ENCODE measurements at regions not wholly inside any gene's neighbourhood (a gene's known extent, or its start where the extent isn't known, plus 50 kb on each side); places are given as distances from the start of the nearest gene placed in this dataset.

DNA sequence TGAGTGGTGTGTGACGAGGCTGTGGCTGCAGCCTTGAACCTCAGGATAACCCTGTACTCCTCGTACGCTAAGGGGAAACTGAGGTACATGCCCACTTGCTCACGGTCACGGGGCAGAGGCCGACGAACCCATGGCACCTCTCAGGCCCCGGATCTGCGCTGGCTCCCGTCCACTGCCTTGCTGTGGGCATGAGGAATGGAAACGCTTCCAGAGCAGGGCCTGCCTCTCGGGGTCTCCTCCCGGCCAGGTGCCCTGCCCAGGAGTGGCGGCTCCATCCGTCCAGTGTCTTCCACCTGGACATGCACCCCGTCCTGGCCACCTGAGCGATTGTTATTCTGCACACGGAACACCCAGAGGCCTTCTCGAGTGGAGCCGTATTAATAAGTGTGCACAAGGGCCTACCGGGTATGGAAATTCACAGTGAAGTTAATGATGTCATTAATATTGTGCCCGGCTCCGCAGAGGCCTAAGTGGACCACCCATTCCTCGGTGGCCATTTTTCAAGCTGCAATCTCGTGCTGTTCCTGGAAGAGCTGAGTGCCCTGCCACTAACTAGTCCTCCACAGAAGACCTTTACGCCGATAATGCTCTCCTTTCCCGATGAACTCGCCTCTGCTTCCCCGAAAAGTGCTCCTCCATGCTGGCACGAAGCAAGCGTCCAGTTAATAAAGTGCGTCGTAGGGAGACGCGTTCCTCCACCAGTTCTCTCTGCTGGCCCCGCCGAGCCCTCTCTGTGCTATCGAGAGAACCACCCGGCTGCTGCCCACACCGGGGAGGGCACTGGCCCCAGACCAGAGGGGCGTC, 927.9 kb downstream of the BRD1 start:
- dilution Hi-C loops (cut with HindIII; ENCODE audit: low sequenced_read_pairs, unreplicated experiment) (no loop called here), intact Hi-C loops (cut with micrococcal nuclease) (no loop called here), in situ Hi-C loops (cut with MboI; ENCODE audit: low sequenced_read_pairs) (no loop called here)
- DNase-seq (no peak), ATAC-seq (ENCODE audit: low read depth) (no peak)
- Histone ChIP-seq H2AFZ (replicated peaks; ENCODE audit: low read length, poor library complexity) (no peak overlapping the region), H4K20me1 (ENCODE audit: insufficient read depth, low read length) (no peaks in the 10 kb centered on the region), H4K5ac (ENCODE audit: low read depth, low read length) (no peak overlapping the region), H3K9ac (ENCODE audit: low read depth, low read length) (no peak overlapping the region), H3K36me3 (ENCODE audit: control insufficient read depth, insufficient read depth, low read length) (no peaks in the 10 kb centered on the region), H3K23ac (ENCODE audit: low read depth, low read length) (no peak overlapping the region), H4K91ac (ENCODE audit: insufficient read depth, low read depth, low read length) (no peak overlapping the region), H3K9me3 (ENCODE audit: control insufficient read depth, insufficient read depth, low read length) (peaks cover 62% of the 10 kb centered on the region), H3K4ac (ENCODE audit: low read depth, low read length) (no peak overlapping the region), H2BK120ac (ENCODE audit: low read depth, low read length) (no peak overlapping the region), H2AK9ac (replicated peaks; ENCODE audit: low read depth, low read length, poor library complexity) (no peak overlapping the region), H3K27ac (ENCODE audit: insufficient read depth, low read length) (no peak overlapping the region), H4K8ac (ENCODE audit: low read depth in 2 of 2, low read length in 2 of 2) (no peak overlapping the region), H3K4me1 (ENCODE audit: control insufficient read depth, insufficient read depth, low read length) (no peaks in the 10 kb centered on the region), H2BK15ac (ENCODE audit: low read depth, low read length) (no peak overlapping the region), H2BK20ac (ENCODE audit: low read depth, low read length) (no peak overlapping the region), H3K56ac (ENCODE audit: extremely low read depth, insufficient read depth, low read length) (no peak overlapping the region), H3K9me1 (ENCODE audit: insufficient read depth, low read length) (no peaks in the 10 kb centered on the region), H3K4me3 (ENCODE audit: insufficient read depth, low read depth, low read length) (no peak overlapping the region), H3K18ac (ENCODE audit: low read depth, low read length) (no peak overlapping the region), H2BK5ac (ENCODE audit: low read depth, low read length, poor library complexity, severe bottlenecking) (no peak overlapping the region), H3K79me1 (ENCODE audit: low read depth in 1 of 2, low read length in 2 of 2) (no peaks in the 10 kb centered on the region), H3K27me3 (ENCODE audit: control insufficient read depth, insufficient read depth, low read length) (no peaks in the 10 kb centered on the region), H3K4me2 (ENCODE audit: low read depth, low read length) (no peak overlapping the region), H3K14ac (replicated peaks; ENCODE audit: low read depth, low read length) (no peak overlapping the region), H2AK5ac (ENCODE audit: low read depth, low read length) (no peak overlapping the region)
- POLR2A ChIA-PET (ENCODE audit: unreplicated experiment): no interaction called here
- no TSS peak for BruUV-seq (replicated peaks)
- CTCF ChIA-PET: no interaction called here
- no peak for TF ChIP-seq RCOR1 (IDR thresholded peaks at IDR 0.05; ENCODE audit: insufficient replicate concordance, low read length)
- TF ChIP-seq FOS (IDR thresholded peaks at IDR 0.05; ENCODE audit: low read depth, low read length): no peak
- no peak for TF ChIP-seq CEBPB (IDR thresholded peaks at IDR 0.05; ENCODE audit: low read depth, low read length)
- no peak for TF ChIP-seq MAZ (IDR thresholded peaks at IDR 0.05; ENCODE audit: borderline replicate concordance, low read depth, low read length)
- TF ChIP-seq CHD1 (IDR thresholded peaks at IDR 0.05; ENCODE audit: low read depth, low read length): no peak
- no peak for TF ChIP-seq SMC3 (IDR thresholded peaks at IDR 0.05; ENCODE audit: low read depth, low read length)
- no peak for TF ChIP-seq POLR2A (IDR thresholded peaks at IDR 0.05; ENCODE audit: low read depth, low read length)
- TF ChIP-seq, protein P1, sequence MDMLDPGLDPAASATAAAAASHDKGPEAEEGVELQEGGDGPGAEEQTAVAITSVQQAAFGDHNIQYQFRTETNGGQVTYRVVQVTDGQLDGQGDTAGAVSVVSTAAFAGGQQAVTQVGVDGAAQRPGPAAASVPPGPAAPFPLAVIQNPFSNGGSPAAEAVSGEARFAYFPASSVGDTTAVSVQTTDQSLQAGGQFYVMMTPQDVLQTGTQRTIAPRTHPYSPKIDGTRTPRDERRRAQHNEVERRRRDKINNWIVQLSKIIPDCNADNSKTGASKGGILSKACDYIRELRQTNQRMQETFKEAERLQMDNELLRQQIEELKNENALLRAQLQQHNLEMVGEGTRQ (IDR thresholded peaks at IDR 0.05; ENCODE audit: low read depth, low read length): no peak
- no peak for TF ChIP-seq BHLHE40 (IDR thresholded peaks at IDR 0.05; ENCODE audit: low read depth, low read length)
- TF ChIP-seq MXI1 (IDR thresholded peaks at IDR 0.05; ENCODE audit: borderline replicate concordance, low read depth, low read length): no peak
- TF ChIP-seq MAFK (IDR thresholded peaks at IDR 0.05; ENCODE audit: low read depth, low read length): no peak
- 72% methylated on average over 17 of the region's 42 CpGs; no CpG with 5 or more reads in 1 of the 2 experiments for WGBS, 2 experiments (ENCODE audit: extremely low coverage in 2 of 2, insufficient read length in 1 of 2)

Data from IMR-90 (cell line).